HEK293 (cell line): ENCODE measurements at regions not wholly inside any gene's neighbourhood (a gene's known extent, or its start where the extent isn't known, plus 50 kb on each side); places are given as distances from the start of the nearest gene placed in this dataset.
"Not testable (repeated sequence)": the region's sequence is repeated elsewhere in the genome, so short reads cannot be mapped to it uniquely, and the experiment has no call there.

Experiments
- CTCF ChIA-PET: fragments of 350-600 bp; formaldehyde crosslinking; extraction: SDS; loops from one replicate; lab custom pipeline; 2021; ENCODE audit warnings: antibody characterized with exemption; lab: Yijun Ruan, JAX
- POLR2A ChIA-PET: fragments of 300-600 bp; formaldehyde crosslinking; extraction: SDS; loops from one replicate; lab custom pipeline; 2020; ENCODE audit warnings: antibody characterized with exemption, inconsistent platforms; lab: Yijun Ruan, JAX
- H3K27ac ChIP-seq: fragments of 200-500 bp; sonication (Bioruptor generic); 2 replicates; pipeline ENCODE4 v1.5.1; 2014; ENCODE audit warnings: low read depth, low read length, control low read depth, inconsistent platforms; ENCODE audit errors: extremely low read depth
- H3K36me3 ChIP-seq, 2 experiments: fragments of 200-500 bp in 1 of 2; sonication (Bioruptor generic) in 1 of 2; 1 replicate in 1 of 2; 2 replicates in 1 of 2; pipeline ENCODE4 v1.5.1; 2014 to 2017; ENCODE audit warnings: inconsistent platforms in 2 of 2, low read length in 2 of 2; ENCODE audit not compliant: control insufficient read depth in 2 of 2, insufficient read depth in 1 of 2
- H3K4me1 ChIP-seq: fragments of 200-500 bp; sonication (Bioruptor generic); 2 replicates; pipeline ENCODE4 v1.5.1; 2014; ENCODE audit warnings: mild to moderate bottlenecking, low read length, inconsistent platforms; ENCODE audit not compliant: control insufficient read depth, insufficient read depth
- H3K4me3 ChIP-seq: 2 replicates; pipeline ENCODE4 v1.5.1; 2011; ENCODE audit warnings: low read depth, mild to moderate bottlenecking, control low read depth, low read length, moderate library complexity
- H3K9me3 ChIP-seq: fragments of 200-500 bp; sonication (Bioruptor generic); 2 replicates; pipeline ENCODE4 v1.5.1; 2014; ENCODE audit warnings: low read depth, low read length, inconsistent platforms; ENCODE audit not compliant: control insufficient read depth, insufficient read depth
- ZBTB21 ChIP-seq: fragments of 450-650 bp; formaldehyde crosslinking; IDR thresholded peaks from 2 replicates; pipeline ENCODE4 v1.5.1; 2017; ENCODE audit warnings: missing biosample characterization, missing genetic modification characterization
- ZEB2 ChIP-seq: fragments of 450-650 bp; formaldehyde crosslinking; IDR thresholded peaks from 2 replicates; pipeline ENCODE4 v1.5.1; 2016; ENCODE audit warnings: missing biosample characterization, missing genetic modification characterization
- ZFP69B ChIP-seq: fragments of 450-650 bp; formaldehyde crosslinking; IDR thresholded peaks from 2 replicates; pipeline ENCODE4 v1.5.1; 2016; ENCODE audit warnings: missing biosample characterization, missing genetic modification characterization
- ZNF335 ChIP-seq: fragments of 450-650 bp; formaldehyde crosslinking; conservative IDR thresholded peaks from 2 replicates; pipeline ENCODE4 v1.5.1; 2016; ENCODE audit warnings: missing biosample characterization, missing genetic modification characterization
- ZNF558 ChIP-seq: fragments of 450-650 bp; formaldehyde crosslinking; IDR thresholded peaks from 2 replicates; pipeline ENCODE4 v1.5.1; 2016; ENCODE audit warnings: missing biosample characterization, missing genetic modification characterization
- ZNF629 ChIP-seq: fragments of 450-650 bp; formaldehyde crosslinking; IDR thresholded peaks from 2 replicates; pipeline ENCODE4 v1.5.1; 2017; ENCODE audit warnings: missing biosample characterization, missing genetic modification characterization
- ZNF660 ChIP-seq: fragments of 450-650 bp; IDR thresholded peaks from 2 replicates; pipeline ENCODE4 v1.5.1; 2018; ENCODE audit warnings: missing biosample characterization, mild to moderate bottlenecking, missing genetic modification characterization
- ZXDB ChIP-seq: fragments of 450-650 bp; formaldehyde crosslinking; IDR thresholded peaks from 2 replicates; pipeline ENCODE4 v1.5.1; 2016; ENCODE audit warnings: missing biosample characterization, missing genetic modification characterization
- TF ChIP-seq, protein P1 (sequence below): fragments of 450-650 bp; formaldehyde crosslinking; IDR thresholded peaks from 2 replicates; pipeline ENCODE4 v1.5.1; 2016; ENCODE audit warnings: missing biosample characterization, missing genetic modification characterization
- TF ChIP-seq, protein P2 (sequence below): fragments of 450-650 bp; formaldehyde crosslinking; IDR thresholded peaks from 2 replicates; pipeline ENCODE4 v1.5.1; 2016; ENCODE audit warnings: missing biosample characterization, missing genetic modification characterization, low read depth
- TF ChIP-seq, protein P3 (sequence below): fragments of 450-650 bp; formaldehyde crosslinking; IDR thresholded peaks from 2 replicates; pipeline ENCODE4 v1.5.1; 2016; ENCODE audit warnings: missing biosample characterization, missing genetic modification characterization
- TF ChIP-seq, protein P4 (sequence below): fragments of 450-650 bp; formaldehyde crosslinking; IDR thresholded peaks from 2 replicates; pipeline ENCODE4 v1.5.1; 2016; ENCODE audit warnings: missing biosample characterization, missing genetic modification characterization
- TF ChIP-seq, protein P5 (sequence below): fragments of 450-650 bp; formaldehyde crosslinking; IDR thresholded peaks from 2 replicates; pipeline ENCODE4 v1.5.1; 2016; ENCODE audit warnings: missing biosample characterization, missing genetic modification characterization

DNA sequence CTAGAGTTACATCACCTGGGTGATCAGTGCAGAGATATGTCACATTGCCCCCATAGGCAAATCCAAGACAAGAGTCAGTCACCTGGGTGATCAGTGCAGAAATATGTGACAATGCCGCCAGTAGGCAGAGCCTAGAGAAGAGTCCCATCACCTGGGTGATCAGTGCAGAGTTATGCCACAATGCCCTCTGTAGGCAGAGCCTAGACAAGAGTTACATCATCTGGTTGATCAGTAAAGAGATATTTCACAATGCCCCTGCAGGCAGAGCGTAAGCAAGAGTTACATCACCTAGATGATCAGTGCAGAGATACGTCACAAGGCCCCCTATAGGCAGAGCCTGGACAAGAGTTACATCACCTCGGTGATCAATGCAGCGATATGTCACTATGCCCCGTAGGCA is 63.3 kb upstream of the FRG2B start:
- H3K27ac ChIP-seq, H3K36me3 ChIP-seq, H3K4me1 ChIP-seq, H3K4me3 ChIP-seq, CTCF ChIA-PET, H3K9me3 ChIP-seq: not testable (repeated sequence)
- TF ChIP-seq ZEB2 (tag by site-specific recombination) (peak; percentile 88), ZNF629 (tag by site-specific recombination) (peak; percentile 87), ZFP69B (tag by site-specific recombination) (peak; percentile 53; the same call in 1 of the 2 replicates), ZXDB (tag by site-specific recombination) (0 out of 2 replicates have a peak, but pooled peaks have one; percentile 24), ZBTB21 (peak; percentile 75), ZNF660 (0 out of 2 replicates have a peak, but pooled peaks have one; percentile 60), ZNF558 (tag by site-specific recombination) (0 out of 2 replicates have a peak, but pooled peaks have one; percentile 21), ZNF335 (tag by site-specific recombination) (0 out of 2 replicates have a peak, but pooled peaks have one; percentile 18)
- TF ChIP-seq, protein P1, sequence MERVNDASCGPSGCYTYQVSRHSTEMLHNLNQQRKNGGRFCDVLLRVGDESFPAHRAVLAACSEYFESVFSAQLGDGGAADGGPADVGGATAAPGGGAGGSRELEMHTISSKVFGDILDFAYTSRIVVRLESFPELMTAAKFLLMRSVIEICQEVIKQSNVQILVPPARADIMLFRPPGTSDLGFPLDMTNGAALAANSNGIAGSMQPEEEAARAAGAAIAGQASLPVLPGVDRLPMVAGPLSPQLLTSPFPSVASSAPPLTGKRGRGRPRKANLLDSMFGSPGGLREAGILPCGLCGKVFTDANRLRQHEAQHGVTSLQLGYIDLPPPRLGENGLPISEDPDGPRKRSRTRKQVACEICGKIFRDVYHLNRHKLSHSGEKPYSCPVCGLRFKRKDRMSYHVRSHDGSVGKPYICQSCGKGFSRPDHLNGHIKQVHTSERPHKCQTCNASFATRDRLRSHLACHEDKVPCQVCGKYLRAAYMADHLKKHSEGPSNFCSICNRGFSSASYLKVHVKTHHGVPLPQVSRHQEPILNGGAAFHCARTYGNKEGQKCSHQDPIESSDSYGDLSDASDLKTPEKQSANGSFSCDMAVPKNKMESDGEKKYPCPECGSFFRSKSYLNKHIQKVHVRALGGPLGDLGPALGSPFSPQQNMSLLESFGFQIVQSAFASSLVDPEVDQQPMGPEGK = peak; percentile 23; the same call in 1 of the 2 replicates
- TF ChIP-seq, protein P2, sequence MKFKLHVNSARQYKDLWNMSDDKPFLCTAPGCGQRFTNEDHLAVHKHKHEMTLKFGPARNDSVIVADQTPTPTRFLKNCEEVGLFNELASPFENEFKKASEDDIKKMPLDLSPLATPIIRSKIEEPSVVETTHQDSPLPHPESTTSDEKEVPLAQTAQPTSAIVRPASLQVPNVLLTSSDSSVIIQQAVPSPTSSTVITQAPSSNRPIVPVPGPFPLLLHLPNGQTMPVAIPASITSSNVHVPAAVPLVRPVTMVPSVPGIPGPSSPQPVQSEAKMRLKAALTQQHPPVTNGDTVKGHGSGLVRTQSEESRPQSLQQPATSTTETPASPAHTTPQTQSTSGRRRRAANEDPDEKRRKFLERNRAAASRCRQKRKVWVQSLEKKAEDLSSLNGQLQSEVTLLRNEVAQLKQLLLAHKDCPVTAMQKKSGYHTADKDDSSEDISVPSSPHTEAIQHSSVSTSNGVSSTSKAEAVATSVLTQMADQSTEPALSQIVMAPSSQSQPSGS = peak; percentile 91
- TF ChIP-seq, protein P3, sequence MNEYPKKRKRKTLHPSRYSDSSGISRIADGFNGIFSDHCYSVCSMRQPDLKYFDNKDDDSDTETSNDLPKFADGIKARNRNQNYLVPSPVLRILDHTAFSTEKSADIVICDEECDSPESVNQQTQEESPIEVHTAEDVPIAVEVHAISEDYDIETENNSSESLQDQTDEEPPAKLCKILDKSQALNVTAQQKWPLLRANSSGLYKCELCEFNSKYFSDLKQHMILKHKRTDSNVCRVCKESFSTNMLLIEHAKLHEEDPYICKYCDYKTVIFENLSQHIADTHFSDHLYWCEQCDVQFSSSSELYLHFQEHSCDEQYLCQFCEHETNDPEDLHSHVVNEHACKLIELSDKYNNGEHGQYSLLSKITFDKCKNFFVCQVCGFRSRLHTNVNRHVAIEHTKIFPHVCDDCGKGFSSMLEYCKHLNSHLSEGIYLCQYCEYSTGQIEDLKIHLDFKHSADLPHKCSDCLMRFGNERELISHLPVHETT (tag by site-specific recombination) = 0 out of 2 replicates have a peak, but pooled peaks have one; percentile 56
- TF ChIP-seq, protein P4, sequence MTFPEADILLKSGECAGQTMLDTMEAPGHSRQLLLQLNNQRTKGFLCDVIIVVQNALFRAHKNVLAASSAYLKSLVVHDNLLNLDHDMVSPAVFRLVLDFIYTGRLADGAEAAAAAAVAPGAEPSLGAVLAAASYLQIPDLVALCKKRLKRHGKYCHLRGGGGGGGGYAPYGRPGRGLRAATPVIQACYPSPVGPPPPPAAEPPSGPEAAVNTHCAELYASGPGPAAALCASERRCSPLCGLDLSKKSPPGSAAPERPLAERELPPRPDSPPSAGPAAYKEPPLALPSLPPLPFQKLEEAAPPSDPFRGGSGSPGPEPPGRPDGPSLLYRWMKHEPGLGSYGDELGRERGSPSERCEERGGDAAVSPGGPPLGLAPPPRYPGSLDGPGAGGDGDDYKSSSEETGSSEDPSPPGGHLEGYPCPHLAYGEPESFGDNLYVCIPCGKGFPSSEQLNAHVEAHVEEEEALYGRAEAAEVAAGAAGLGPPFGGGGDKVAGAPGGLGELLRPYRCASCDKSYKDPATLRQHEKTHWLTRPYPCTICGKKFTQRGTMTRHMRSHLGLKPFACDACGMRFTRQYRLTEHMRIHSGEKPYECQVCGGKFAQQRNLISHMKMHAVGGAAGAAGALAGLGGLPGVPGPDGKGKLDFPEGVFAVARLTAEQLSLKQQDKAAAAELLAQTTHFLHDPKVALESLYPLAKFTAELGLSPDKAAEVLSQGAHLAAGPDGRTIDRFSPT = 0 out of 2 replicates have a peak, but pooled peaks have one; percentile 28
- TF ChIP-seq, protein P5, sequence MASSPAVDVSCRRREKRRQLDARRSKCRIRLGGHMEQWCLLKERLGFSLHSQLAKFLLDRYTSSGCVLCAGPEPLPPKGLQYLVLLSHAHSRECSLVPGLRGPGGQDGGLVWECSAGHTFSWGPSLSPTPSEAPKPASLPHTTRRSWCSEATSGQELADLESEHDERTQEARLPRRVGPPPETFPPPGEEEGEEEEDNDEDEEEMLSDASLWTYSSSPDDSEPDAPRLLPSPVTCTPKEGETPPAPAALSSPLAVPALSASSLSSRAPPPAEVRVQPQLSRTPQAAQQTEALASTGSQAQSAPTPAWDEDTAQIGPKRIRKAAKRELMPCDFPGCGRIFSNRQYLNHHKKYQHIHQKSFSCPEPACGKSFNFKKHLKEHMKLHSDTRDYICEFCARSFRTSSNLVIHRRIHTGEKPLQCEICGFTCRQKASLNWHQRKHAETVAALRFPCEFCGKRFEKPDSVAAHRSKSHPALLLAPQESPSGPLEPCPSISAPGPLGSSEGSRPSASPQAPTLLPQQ (tag by site-specific recombination) = peak; percentile 60
- TF ChIP-seq, all 188 proteins: peak for 13; not testable (repeated sequence) for 175
- POLR2A ChIA-PET = not testable (repeated sequence)

DNA sequence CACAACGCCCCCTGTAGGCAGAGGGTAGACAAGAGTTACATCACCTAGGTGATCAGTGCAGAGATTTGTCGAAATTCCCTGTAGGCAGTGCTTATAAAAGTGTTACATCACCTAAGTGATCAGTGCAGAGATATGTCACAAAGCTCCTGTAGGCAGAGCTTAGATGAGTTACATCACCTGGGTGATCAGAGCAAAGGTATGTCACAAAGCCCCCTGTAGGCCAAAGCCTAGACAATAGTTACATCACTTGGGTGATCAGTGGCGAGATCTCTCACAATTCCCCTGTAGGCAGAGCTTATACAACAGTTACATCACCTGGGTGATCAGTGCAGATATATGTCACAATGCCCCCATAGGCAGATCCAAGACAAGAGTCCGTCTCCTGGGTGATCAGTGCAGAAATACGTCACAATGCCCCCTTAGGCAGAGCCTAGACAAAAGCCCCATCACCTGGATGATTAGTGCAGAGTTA is 61.9 kb upstream of the FRG2B start:
- CTCF ChIA-PET, POLR2A ChIA-PET, H3K27ac ChIP-seq, H3K4me3 ChIP-seq, H3K4me1 ChIP-seq, H3K9me3 ChIP-seq, H3K36me3 ChIP-seq: not testable (repeated sequence)
